SKM-1 treated with dmso at 0.1 percent for 144 hours (cell line): ENCODE measurements at regions not wholly inside any gene's neighbourhood (a gene's known extent, or its start where the extent isn't known, plus 50 kb on each side); places are given as distances from the start of the nearest gene placed in this dataset.

ENCODE experiments used
- DNase-seq: peaks from one replicate; lab custom pipeline; 2025; ENCODE audit not compliant: unreplicated experiment; lab: John Stamatoyannopoulos, UW

DNA sequence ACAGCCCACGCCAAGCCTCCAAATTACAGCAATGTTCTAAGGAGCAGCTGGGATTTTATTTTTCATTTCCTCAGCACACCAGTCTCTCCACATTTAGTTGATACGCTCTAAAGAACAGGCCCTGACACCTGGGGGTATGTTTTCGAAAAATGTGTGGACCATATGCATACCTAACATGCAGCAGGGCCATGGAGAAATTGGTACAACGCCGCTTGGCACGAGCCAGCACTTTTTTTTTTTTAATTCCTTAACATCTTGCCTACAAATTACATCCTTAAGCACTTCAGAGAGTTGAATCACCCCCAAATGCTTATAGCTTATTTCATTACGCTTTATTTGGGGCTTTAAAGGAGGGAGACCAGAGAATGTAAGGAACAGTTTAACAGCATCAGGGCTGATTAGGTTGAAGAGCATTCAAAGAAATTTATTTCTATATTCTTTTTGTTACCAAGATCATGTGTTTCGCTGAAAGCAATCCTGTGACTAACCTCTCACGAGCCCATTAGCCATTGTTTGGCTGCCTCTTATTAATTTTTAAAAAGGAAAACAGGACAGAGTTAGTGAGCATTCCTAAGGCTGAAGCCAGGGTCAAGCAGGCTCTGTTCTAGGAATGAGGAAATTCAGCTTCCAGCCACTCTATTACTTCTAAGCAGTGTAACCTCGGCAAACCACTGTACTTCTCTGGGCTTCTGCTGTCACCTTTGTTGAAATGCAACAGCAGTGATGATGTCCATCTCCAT, 173.8 kb downstream of the ACTL7B start:
- DNase-seq: no peak

DNA sequence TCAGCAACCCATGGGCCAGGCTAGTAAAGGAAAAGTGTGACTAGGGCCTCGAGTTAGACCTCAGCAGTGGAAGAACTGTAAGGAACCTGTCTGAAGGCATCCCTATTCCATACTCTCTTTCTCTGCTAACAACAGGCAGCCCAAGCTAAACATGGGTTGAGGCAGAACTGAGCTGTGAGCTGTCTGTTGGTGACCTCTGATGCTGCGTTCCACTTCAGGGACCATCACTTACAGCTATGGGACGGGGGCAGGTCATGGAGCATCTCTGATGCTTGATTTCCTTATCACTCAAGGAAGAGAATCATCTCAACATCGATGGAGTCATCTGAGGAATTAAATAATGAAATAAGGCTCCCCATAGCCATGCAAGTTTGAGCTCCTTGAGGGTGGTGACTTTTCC, 174.8 kb downstream of the ACTL7B start:
- no peak for DNase-seq

DNA sequence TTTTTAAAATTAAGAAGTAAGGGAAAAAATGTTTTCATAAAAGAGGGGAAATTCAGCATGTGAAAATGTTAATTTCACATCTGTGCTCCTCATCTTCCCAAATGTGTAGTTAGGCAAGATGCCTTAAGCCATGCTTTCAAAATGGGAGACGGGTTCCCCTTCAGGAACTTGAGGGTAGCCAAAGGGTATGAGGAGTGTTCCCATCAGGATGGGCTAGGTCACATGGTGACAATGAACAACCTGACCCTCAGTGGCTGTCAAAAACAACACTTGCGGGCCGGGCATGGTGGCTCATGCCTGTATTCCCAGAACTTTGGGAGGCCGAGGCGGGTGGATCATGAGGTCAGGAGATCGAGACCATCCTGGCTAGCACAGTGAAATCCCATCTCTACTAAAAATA, 178.0 kb downstream of the ACTL7B start:
- no peak for DNase-seq

DNA sequence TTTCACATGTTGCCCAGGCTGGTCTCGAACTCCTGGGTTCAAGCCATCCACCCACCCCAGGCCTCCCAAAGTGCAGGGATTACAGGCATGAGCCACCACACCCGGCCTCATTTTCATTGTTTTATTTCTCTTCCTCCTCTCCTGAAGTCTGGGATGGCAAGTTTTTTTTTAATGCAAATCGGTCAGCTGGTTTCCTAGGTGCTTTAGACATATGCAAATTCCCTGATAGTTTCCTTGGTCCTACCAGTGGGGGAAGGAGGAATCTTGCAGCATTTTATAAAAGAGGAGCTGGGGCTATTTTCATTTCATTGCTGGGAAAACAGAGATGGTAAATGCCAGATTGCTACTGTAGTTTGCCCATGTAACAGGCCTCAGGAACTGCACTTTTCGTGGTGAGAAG, 179.4 kb downstream of the ACTL7B start:
- DNase-seq: no peak

DNA sequence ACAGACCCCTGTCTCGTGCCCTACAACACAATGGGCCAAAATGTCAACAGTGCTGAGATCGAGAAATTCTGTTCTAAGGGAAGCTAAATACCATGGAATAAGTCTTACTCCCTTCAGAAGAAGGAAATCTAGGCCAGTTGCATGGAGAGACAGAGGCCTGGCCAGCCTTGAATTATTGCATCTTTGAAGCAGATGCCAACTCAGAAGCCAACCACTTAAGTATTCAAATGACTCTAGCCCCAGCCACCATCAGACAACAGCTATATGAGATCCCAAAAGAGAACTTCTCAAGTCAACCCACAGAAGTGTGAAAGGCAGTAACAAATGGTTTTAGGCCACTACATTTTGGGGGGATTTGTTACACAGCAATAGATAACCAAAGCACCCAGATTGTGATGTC, 180.1 kb downstream of the ACTL7B start:
- DNase-seq: no peak

DNA sequence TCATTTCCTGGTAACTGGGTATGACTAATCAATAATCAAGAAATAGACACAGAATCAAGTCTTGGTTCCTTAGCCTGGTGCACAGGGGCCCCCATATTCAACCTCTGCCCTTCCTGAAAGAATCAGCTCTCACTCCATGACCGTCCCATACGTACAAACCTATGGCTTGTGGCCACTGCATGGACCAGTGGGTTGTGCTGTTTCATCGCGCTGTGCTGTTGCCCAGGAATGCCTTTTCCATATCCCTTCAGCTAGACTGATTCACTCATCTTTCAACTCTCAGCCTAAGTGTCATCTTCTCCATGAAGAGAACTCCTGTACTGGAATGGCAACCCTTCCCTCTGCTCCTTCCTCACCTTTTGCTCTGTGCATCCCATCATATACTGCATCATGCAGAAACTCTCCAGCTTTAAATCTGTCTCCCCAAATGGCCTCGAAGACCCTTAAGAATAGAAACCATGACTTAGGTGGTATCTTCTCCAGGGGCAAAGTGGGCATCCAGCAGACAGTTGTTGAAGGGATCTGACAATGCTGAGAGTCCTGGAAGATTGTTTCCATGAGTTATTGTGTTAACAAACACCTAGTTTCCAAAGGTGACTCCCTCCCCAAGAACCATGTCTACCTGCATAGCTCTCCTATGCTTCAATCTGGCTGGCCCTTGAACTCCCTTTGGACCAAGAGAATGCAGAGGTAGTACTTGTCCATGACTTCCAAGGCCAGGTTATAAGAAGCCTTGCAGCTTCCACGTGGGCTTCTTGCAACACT, 180.8 kb downstream of the ACTL7B start:
- DNase-seq: no peak

DNA sequence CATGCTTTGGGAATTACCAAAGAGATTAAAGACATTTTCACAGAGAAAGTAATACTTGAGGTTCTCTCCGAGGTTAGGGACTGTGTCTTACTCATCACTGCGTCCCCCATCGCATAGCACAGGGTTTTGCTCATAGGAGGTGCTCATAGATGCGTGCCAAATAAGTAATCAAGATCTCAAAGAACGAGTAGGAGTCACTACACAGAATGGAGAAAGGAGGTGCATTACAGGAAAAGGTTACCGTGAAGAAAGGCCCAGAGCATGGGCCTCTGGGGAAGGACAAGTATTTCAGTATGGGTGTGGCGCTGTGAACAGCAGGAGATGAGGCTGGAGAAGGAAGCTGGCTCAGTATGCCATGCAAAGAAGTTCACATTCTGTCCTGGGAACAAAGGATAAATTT, 182.4 kb downstream of the ACTL7B start:
- no peak for DNase-seq

DNA sequence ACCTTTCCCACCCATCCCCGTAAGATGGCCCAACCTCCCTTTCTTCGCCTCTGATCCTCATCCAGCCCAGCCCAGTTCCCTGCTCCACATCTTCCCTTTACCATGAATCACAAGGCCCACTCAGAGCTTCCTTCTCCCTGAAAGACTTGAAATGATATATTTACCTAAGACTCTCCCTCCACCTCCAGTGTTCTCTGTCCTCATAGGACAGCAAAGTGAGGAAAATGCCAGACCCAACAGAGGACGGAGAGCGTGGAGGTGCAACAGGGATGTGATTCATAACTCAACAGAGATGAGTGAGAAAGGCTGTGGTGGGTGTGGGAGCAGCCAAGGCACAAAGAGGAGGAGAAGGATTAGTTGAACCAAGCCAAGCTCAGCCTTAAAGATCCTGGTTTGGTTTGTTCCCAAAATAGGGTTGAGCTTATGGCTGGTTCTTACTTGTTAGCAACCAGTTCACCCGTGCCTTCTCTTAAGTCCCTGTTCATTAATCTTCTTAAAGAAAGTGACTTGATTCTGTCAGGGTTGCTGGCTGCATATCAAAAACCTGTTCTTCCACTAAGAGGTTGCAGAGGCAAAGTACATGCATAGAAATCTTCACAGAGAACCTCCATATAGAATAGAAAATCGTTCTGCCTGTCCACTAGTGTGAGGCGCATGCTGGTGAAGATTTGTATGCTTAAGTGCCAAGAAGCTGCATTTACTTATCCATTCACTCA, 183.2 kb downstream of the ACTL7B start:
- DNase-seq: no peak

DNA sequence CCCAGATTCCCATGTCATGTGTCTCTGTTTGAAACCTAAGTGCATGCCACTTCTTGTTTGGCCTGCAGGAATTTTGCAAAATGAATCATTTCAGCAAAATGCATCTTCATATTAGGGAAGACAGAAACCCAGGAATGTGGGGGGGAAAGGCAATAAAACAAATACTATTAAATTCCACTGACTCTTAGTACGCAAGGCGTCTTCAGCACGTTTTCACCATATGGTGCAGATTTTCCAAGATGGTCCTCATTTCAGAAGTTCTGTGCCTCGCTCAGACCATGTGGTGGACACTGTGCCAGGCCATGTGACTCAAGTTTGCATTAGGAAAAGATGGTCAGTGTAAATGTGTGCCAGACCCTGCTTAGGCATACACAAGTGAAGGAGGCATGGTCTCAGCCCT, 184.0 kb downstream of the ACTL7B start:
- DNase-seq: no peak

DNA sequence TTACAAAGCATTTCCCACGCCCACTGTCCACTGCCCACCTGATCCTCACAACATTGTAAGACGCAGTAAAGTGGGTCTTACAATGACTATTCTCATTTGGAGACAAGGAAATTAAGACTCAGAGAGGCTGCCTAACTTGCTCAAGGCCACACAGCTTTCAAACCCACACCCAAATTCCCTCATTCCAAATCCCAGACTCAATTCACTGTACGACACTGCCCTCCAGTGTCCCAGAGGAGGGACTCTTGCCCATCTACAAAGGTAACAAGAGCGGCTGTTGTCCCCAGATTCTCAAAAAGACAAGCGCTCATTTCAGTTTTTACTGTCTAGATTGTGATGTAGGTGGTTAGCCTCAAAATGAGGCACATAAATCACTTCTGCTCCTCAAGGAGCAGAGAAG, 184.6 kb downstream of the ACTL7B start:
- no peak for DNase-seq

DNA sequence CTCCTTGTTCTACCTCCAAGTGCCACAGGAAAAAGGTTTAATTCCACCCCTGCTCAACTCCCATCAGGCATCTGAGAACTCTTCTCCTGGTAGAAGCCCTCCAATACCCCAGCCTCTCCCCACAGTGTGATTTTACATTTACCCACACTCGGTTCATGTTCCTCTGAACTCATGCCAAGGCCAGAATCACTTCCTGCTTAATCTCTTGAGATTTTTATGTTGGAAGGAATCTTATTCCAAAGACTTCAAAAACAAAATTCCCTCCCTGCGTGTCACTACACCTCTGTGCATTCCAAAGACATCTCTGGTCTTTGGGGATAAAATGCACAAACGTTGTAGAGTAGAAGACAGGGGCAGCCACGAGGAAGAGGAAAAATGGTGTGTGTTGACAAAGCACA, 186.8 kb downstream of the ACTL7B start:
- DNase-seq: no peak

DNA sequence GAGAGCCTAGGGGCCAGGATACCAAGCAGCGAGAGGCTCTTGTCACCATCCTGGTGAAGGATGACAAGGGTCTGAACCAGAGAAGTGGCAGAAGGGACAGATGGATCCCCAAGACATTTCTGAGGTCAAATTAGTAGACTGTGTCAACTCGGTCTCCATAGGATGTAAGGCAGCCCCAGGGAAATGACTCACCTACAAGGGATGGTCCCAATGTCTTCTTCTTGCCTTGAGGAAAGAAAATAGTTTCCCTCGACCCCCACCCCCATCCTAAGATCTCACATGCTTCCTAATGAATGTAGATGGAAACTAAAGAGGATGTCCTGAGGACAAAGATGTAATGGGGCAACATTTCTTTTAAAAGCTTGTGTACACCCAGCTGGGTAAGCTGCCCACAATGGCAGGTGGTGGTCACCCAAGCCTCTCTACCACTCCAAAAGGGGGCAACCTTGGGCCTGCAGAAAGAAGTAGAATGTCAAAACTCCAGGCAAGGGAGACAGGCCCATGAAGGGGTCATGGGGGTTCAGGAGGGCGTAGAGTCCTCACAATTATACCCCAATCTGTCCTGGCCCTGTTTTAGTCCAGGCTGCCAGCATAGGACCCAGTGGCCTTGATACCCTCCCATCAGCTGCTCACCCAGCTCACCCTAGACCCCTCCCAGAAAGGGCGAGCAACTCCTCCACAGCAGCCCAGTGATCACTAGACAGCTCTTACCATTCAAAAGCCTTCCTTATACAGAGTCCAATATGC, 187.4 kb downstream of the ACTL7B start:
- no peak for DNase-seq

DNA sequence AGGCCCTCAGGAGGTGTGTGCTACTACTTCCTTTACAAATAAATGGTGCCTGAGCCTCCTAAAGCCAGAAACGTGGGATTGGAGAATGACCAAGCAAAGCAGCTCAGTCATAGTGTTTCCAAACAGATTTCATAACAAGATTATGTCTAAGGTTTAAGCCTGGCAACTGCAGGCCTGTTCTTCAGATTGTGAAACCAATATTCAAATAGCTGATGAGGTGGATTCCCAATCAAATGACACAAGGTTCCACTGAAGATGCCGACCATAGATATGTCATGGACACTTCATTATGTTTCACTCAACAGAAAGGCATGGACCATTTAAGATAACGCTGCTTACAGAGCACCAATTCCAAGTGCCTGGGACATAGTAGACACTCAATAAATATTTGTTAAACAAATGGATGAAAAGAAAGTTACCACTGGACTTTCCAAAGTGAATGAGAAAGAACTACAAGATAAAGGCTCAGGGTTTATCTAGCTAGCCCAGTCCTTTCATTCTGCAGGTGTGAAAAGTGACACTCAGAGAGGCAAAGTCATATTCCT, 189.5 kb downstream of the ACTL7B start:
- no peak for DNase-seq

DNA sequence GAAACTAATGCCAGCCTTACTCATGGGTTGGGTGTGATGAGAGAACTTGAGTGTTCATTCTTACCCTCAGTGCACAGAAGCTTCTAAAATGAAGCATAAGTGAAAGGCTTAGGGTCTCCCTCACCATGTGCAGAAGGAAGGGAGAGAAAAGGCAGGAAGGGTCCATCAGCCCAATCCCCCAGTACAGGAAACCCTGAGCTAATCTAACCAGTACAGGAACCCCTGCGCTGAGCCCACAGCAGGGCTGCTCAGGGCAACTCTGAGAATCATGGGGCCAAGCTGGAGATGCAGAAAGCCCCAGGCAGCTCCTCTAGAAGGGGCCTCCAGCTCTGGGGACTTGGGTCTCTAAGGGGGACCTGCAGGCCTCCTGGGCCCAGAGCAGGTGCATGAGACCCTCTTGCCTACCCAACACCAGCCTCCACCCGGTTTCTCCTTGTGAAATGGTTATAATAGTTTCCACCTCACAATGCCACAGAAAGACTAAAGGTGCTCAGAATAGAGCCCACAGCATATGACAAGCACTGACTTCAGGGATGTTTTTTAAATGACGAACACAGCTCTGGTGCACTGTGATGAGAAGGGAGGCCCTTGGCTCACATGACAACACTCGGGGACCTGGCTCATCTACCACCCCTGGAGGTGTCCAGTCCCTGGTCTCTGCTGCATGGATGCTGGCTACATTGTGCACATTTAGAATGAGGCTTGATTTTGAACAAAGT, 190.1 kb downstream of the ACTL7B start:
- no peak for DNase-seq

DNA sequence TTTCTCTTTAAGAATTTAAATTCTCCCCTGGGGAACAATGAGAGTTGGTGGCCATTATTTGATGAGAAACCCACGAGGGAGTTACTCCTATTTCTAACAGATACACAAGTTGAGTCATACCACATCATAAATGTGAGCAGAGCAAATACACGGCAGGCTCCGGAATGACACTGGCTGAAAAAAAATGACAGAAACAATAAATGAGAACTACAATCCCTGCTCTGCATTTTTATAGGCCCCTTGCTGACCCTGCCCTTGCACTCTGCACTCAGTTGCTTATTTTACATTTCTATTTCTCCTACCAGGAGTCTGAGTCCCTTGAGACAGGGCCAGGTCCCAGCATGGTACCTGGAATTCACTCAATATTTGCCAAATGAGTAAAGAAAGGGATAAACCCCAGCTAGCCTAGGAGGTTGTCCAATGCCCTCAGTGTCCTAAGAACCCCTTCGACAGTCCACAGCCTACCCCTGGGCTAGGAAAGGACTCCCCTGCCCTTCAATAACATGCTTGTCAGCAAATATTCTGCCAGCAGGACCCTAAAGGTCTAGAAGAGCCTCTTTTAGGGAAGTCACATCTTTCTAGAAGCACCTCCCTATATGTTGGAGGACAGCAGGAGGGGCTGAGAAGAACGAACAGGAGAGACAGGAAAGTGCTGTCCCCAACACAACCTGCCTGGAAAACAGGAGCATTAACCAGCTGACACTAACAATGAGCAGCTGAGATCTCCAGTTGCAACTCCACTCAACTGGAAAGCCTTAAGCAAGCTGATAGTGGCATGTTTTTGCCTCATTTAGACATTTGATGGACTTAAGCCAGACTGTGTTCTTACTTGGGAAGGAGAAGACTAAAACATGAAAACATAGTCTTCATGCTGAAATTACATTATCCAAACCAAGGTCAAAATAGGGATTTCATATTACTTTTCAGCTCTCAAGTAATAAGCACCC, 191.2 kb downstream of the ACTL7B start:
- DNase-seq: no peak

DNA sequence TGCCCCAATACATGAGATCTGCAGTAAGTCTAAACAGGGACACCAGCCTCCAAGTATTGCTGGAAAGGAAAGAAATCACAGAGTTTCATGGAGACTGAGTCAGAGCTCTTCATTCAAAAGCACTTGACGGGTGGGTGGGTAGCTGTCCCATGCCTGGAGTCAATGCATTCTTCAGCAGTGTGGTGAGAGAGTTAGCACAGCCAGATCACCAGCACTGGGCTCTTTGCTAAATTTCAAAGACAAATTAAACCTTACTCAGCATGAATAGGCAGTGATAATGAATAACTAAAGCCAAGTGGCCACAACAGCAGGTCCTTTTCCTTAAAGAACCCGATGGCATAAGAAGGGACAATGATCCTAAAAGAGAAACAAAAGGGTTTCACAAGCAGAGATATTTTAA, 192.4 kb downstream of the ACTL7B start:
- no peak for DNase-seq

DNA sequence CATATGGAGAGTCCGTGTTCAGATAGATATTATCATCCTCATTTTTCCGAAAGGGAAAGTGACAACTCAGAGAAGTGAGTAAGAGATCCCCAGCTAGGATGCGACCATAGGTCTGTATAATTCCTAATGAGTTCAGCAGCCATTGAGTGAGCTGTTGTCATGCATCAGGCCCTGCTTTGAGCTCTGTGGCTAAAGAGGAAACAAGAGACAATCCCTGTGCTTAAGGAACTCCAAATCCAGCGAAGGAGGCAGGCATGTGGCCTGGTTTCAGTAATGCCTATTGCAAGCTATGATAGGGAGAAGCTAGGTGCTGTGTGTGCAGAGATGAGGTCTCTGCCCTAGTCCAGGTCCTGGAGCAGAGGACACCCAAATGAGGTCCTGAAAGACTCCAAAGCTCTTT, 192.8 kb downstream of the ACTL7B start:
- no peak for DNase-seq

DNA sequence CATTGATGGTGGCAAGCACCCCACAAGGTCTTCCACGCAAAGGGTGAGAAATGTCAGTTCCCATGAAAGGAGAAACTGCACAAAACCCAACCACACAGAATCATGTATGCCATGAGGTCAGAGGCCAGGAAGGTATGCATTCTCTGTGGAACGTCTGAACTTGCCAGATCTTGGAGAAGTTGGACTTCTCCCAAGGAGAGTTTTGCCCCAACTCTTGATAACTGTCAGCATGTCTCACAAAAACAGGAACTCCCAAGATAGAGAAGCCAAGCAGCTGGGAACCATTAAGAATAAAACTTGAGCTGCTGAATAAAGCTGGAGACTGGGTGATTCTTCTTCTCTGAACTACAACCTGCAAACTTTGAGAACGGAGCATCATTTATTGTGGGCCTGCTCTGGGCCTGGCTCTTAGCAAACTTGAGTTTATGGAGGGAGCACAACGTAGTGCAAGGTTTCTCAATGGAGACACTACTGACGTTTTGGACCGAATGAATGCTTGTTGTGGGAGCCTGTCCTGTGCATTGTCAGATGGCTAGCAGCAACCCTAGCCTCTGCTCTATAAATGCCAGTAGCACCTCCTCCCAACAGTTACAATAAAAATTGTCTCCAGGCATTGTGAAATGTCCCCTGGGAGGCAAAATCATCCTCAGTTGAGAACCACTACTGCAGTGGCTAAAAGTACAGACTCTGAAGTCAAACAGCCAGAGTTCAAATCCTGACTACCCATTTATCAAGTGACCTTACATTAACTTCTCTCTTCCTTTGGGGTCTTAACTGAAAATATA, 193.5 kb downstream of the ACTL7B start:
- DNase-seq: no peak

DNA sequence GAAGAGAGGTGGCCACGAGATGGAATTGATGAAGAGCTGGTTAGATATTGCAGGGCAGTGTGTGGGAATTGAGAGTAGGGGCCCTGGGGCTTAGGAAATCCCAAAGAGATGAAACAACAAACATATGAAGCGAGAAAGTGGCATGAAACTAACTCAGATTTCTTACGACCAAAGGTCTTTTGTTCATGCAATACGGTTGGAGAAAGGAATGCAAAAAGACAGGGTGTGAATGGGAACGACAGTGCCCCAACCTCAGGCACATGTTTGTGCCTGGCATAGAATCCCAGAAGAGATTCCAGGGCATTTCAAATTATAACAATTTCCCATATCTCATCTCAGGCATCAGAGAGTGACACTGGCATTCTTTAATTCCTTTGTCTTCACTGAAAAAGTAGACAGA, 199.2 kb downstream of the ACTL7B start:
- DNase-seq: no peak
